Vagina (tissue), 2 donors: ENCODE measurements at regions not wholly inside any gene's neighbourhood (a gene's known extent, or its start where the extent isn't known, plus 50 kb on each side); places are given as distances from the start of the nearest gene placed in this dataset.

Source experiments
- CTCF ChIP-seq, 3 experiments: fragments of 450-650 bp in 2 of 3; fragments of 200-600 bp in 1 of 3; sonication (generic) in 1 of 3; IDR thresholded peaks; one replicate each; pipeline ENCODE4 v1.5.1; 2017 to 2019; ENCODE audit warnings: antibody characterized with exemption in 3 of 3, mild to moderate bottlenecking in 2 of 3, moderate library complexity in 2 of 3
- POLR2A ChIP-seq, 2 donors: fragments of 450-650 bp; IDR thresholded peaks; one replicate each; pipeline ENCODE4 v1.6.1; 2017; ENCODE audit warnings: antibody characterized with exemption in 2 of 2, mild to moderate bottlenecking in 2 of 2, moderate library complexity in 2 of 2
- POLR2AphosphoS5 ChIP-seq, 2 donors: sonication (generic); formaldehyde crosslinking; IDR thresholded peaks; one replicate each; pipeline ENCODE4 v1.9.0; 2017; ENCODE audit warnings: antibody characterized with exemption in 2 of 2, mild to moderate bottlenecking in 2 of 2, low read depth in 1 of 2; ENCODE audit not compliant: insufficient read depth in 1 of 2

DNA sequence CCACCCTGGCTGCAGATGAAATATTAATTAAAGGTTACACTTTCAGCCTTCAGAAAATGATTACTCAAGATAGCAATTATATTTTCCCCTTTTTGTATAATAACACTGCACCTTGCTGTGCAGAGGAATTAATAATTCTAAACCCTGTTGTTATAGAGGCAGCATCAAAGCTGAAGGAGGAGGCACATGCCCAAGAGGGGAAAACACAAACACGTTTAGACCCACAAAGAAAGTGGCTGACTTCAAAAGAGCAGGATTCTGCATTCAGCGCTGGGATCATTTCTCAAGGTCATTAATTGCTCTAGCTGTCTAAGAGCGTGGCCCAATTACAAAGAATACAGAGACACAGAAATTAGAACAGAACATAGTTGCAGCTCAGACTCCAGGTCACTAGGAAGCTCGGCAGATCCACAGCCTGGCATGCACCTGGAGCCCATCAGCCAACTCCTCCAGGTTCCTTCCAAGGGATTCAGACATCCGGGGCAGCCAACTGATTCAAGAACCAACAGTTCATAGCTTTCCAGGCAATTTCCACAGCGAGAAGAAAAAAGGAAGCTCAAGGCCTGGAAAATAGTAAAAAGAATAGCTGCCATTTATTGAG lies 102.3 kb upstream of the ID2 start:
- TF ChIP-seq CTCF (IDR thresholded peaks at IDR 0.05) (no peak), POLR2AphosphoS5 (IDR thresholded peaks at IDR 0.05; ENCODE audit: insufficient read depth in 1 of 2, low read depth in 1 of 2) (no peak), POLR2A (IDR thresholded peaks at IDR 0.05) (no peak)
